K562 (cell line): ENCODE measurements at regions not wholly inside any gene's neighbourhood (a gene's known extent, or its start where the extent isn't known, plus 50 kb on each side); places are given as distances from the start of the nearest gene placed in this dataset.

Source experiments
- ATF7 ChIP-seq: fragments of 450-650 bp; IDR thresholded peaks from 2 replicates; pipeline ENCODE4 v1.7.1; 2014; ENCODE audit warnings: mild to moderate bottlenecking, moderate library complexity
- BCL6 ChIP-seq: fragments of 250-450 bp; sonication (Bioruptor Pico); IDR thresholded peaks from 2 replicates; pipeline ENCODE4 v1.4.0; 2020
- CSDE1 ChIP-seq, 2 experiments: fragments of 450-650 bp; IDR thresholded peaks; 2 replicates each; pipeline ENCODE4 v1.6.1; 2016; ENCODE audit warnings: mild to moderate bottlenecking in 1 of 2
- CXXC5 ChIP-seq: fragments of 250-450 bp; sonication (Bioruptor Pico); IDR thresholded peaks from 2 replicates; pipeline ENCODE4 v1.8.0; 2022; ENCODE audit warnings: inconsistent platforms, mild to moderate bottlenecking, moderate library complexity
- FOS ChIP-seq: IDR thresholded peaks from 3 replicates; pipeline ENCODE4 v1.6.1; 2011; ENCODE audit not compliant: insufficient read length; ENCODE audit errors: extremely low read depth
- HMGN3 ChIP-seq: IDR thresholded peaks from 2 replicates; pipeline ENCODE4 v1.6.1; 2011; ENCODE audit warnings: borderline replicate concordance, low read depth, mild to moderate bottlenecking, mixed read lengths, low read length; ENCODE audit not compliant: insufficient read length; ENCODE audit errors: extremely low read depth
- MAFK ChIP-seq: IDR thresholded peaks from 2 replicates; pipeline ENCODE4 v1.6.1; 2011; ENCODE audit warnings: low read length, improper control_type of control experiment
- MYC ChIP-seq, 2 experiments: fragments of 250-450 bp in 1 of 2; sonication (Bioruptor Pico) in 1 of 2; IDR thresholded peaks; 2 replicates each; pipeline versions ENCODE4 v1.5.1 to v1.6.1; 2012 to 2021; ENCODE audit warnings: low read depth in 2 of 2, borderline replicate concordance in 1 of 2, improper control_type of control experiment in 1 of 2, low read length in 1 of 2, mild to moderate bottlenecking in 1 of 2, moderate library complexity in 1 of 2
- MYNN ChIP-seq, 2 experiments: sonication (generic); formaldehyde crosslinking in 1 of 2; IDR thresholded peaks; 2 replicates each; pipeline versions ENCODE4 v1.5.0 to v1.6.1; 2016 to 2020; ENCODE audit warnings: antibody characterized with exemption in 1 of 2, missing genetic modification reagents in 1 of 2
- NFATC3 ChIP-seq: fragments of 450-650 bp; IDR thresholded peaks from 2 replicates; pipeline ENCODE4 v1.6.1; 2017; ENCODE audit warnings: mild to moderate bottlenecking
- NFE2 ChIP-seq: IDR thresholded peaks from 2 replicates; pipeline ENCODE4 v1.6.1; 2014; ENCODE audit warnings: antibody characterized with exemption, low read depth
- PYGO2 ChIP-seq: fragments of 450-650 bp; IDR thresholded peaks from 2 replicates; pipeline ENCODE4 v1.6.1; 2016; ENCODE audit warnings: mild to moderate bottlenecking, missing genetic modification characterization, moderate library complexity, missing compliant biosample characterization
- SIRT6 ChIP-seq: IDR thresholded peaks from one replicate; pipeline ENCODE4 v1.6.1; 2012; ENCODE audit warnings: low read depth, mild to moderate bottlenecking, control low read depth, inconsistent platforms, low read length, moderate library complexity
- SMAD1 ChIP-seq: fragments of 150-350 bp; IDR thresholded peaks from 2 replicates; pipeline ENCODE4 v1.6.1; 2014; ENCODE audit warnings: low read length, low read depth; ENCODE audit not compliant: partially characterized antibody
- STAG1 ChIP-seq: sonication (generic); formaldehyde crosslinking; IDR thresholded peaks from 2 replicates; pipeline ENCODE4 v1.5.0; 2020; ENCODE audit warnings: missing genetic modification reagents, borderline replicate concordance
- SUPT5H ChIP-seq: fragments of 450-650 bp; IDR thresholded peaks from 2 replicates; pipeline ENCODE4 v1.6.1; 2016
- TAF7 ChIP-seq: fragments of 450-650 bp; IDR thresholded peaks from 2 replicates; pipeline ENCODE4 v1.6.1; 2016; ENCODE audit warnings: missing genetic modification characterization, missing compliant biosample characterization
- ZNF121 ChIP-seq: sonication (generic); formaldehyde crosslinking; conservative IDR thresholded peaks from 2 replicates; pipeline ENCODE4 v1.8.0; 2022; ENCODE audit warnings: missing genetic modification reagents
- ZNF197 ChIP-seq: fragments of 200-800 bp; sonication (Bioruptor generic); IDR thresholded peaks from 2 replicates; pipeline ENCODE4 v1.6.1; 2016; ENCODE audit warnings: low read depth, missing genetic modification characterization, missing compliant biosample characterization
- ZNF253 ChIP-seq: fragments of 250-450 bp; sonication (Bioruptor Pico); conservative IDR thresholded peaks from 2 replicates; pipeline ENCODE4 v1.6.1; 2021; ENCODE audit warnings: mild to moderate bottlenecking
- TF ChIP-seq, protein P1 (sequence below), 2 experiments: IDR thresholded peaks; 2 replicates each; pipeline ENCODE4 v1.6.1; 2011; ENCODE audit warnings: borderline replicate concordance in 1 of 2, control low read depth in 1 of 2, low read depth in 1 of 2, low read length in 1 of 2, mild to moderate bottlenecking in 1 of 2, mixed read lengths in 1 of 2, moderate library complexity in 1 of 2; ENCODE audit not compliant: insufficient read depth in 1 of 2, insufficient read length in 1 of 2, poor library complexity in 1 of 2, severe bottlenecking in 1 of 2; ENCODE audit errors: extremely low read depth in 1 of 2
- TF ChIP-seq, protein P2 (sequence below): fragments of 200-400 bp; formaldehyde crosslinking; IDR thresholded peaks from 2 replicates; pipeline ENCODE4 v1.6.1; 2017; ENCODE audit warnings: mild to moderate bottlenecking, low read depth, low read length, moderate library complexity
- TF ChIP-seq, protein P3 (sequence below), 2 experiments: IDR thresholded peaks in 1 of 2; conservative IDR thresholded peaks in 1 of 2; 2 replicates each; pipeline ENCODE4 v1.6.1; 2016; ENCODE audit warnings: low read depth in 2 of 2, mild to moderate bottlenecking in 1 of 2, missing compliant biosample characterization in 1 of 2, missing genetic modification characterization in 1 of 2, moderate library complexity in 1 of 2

DNA sequence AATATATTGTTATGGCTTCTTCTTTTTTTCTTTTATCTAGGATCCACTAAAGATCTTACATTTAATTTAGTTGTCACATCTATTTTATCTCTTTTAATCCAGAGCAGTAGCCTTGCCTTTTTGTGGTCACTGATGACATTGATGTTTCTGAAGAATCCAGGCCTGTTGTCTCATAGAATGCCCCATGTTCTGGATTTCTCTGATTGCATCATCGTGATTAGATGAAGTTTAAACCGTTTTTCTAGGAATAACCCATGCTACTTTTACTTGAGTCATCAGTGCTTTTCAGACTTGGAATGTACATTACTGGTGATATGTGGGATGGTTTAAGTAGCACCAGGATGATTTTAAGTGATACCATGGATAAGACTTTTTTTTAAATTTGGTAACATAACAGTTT, 106.4 kb upstream of the CES5A start (continued):
- TF ChIP-seq ZNF197 (CRISPR knock-in tag) (no peak), NFATC3 (no peak), SMAD1 (no peak), TAF7 (tag) (no peak), BCL6 (no peak), NFE2 (peak; percentile 66; the same call in 1 of the 2 replicates), SIRT6 (no peak), STAG1 (CRISPR knock-in tag) (no peak), MYC (IDR thresholded peaks at IDR 0.05; ENCODE audit: low read depth, low read length) (peak; percentile 69), MYC (CRISPR knock-in tag; IDR thresholded peaks at IDR 0.05; ENCODE audit: borderline replicate concordance, low read depth) (no peak), MAFK (no peak), ZNF253 (CRISPR knock-in tag) (no peak), SUPT5H (no peak), PYGO2 (tag) (no peak), HMGN3 (no peak), ZNF121 (CRISPR knock-in tag) (no peak), CSDE1 (IDR thresholded peaks at IDR 0.05) (no peak), ATF7 (peak; percentile 94), FOS (no peak), CXXC5 (CRISPR knock-in tag) (no peak), MYNN (IDR thresholded peaks at IDR 0.05) (no peak), MYNN (CRISPR knock-in tag; IDR thresholded peaks at IDR 0.05) (no peak)
- TF ChIP-seq, protein P1, sequence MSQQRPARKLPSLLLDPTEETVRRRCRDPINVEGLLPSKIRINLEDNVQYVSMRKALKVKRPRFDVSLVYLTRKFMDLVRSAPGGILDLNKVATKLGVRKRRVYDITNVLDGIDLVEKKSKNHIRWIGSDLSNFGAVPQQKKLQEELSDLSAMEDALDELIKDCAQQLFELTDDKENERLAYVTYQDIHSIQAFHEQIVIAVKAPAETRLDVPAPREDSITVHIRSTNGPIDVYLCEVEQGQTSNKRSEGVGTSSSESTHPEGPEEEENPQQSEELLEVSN (IDR thresholded peaks at IDR 0.05; ENCODE audit: borderline replicate concordance in 1 of 2, extremely low read depth in 1 of 2, insufficient read depth in 1 of 2, insufficient read length in 1 of 2, low read depth in 1 of 2, low read length in 1 of 2, poor library complexity in 1 of 2, severe bottlenecking in 1 of 2) = no peak
- TF ChIP-seq, protein P2, sequence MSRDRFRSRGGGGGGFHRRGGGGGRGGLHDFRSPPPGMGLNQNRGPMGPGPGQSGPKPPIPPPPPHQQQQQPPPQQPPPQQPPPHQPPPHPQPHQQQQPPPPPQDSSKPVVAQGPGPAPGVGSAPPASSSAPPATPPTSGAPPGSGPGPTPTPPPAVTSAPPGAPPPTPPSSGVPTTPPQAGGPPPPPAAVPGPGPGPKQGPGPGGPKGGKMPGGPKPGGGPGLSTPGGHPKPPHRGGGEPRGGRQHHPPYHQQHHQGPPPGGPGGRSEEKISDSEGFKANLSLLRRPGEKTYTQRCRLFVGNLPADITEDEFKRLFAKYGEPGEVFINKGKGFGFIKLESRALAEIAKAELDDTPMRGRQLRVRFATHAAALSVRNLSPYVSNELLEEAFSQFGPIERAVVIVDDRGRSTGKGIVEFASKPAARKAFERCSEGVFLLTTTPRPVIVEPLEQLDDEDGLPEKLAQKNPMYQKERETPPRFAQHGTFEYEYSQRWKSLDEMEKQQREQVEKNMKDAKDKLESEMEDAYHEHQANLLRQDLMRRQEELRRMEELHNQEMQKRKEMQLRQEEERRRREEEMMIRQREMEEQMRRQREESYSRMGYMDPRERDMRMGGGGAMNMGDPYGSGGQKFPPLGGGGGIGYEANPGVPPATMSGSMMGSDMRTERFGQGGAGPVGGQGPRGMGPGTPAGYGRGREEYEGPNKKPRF = no peak
- TF ChIP-seq, protein P3, sequence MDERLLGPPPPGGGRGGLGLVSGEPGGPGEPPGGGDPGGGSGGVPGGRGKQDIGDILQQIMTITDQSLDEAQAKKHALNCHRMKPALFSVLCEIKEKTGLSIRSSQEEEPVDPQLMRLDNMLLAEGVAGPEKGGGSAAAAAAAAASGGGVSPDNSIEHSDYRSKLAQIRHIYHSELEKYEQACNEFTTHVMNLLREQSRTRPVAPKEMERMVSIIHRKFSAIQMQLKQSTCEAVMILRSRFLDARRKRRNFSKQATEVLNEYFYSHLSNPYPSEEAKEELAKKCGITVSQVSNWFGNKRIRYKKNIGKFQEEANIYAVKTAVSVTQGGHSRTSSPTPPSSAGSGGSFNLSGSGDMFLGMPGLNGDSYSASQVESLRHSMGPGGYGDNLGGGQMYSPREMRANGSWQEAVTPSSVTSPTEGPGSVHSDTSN (CRISPR knock-in tag; IDR thresholded peaks at IDR 0.05; ENCODE audit: low read depth) = no peak
- TF ChIP-seq, protein P3 (tag; conservative IDR thresholded peaks at IDR 0.05; ENCODE audit: low read depth) = no peak
